GM10266 (cell line): ENCODE measurements at regions not wholly inside any gene's neighbourhood (a gene's known extent, or its start where the extent isn't known, plus 50 kb on each side); places are given as distances from the start of the nearest gene placed in this dataset.

Experiments
- DNase-seq: peaks from one replicate; pipeline ENCODE4 v3.0.0; 2012; ENCODE audit errors: extremely low spot score
- CTCF ChIP-seq: IDR thresholded peaks from 2 replicates; pipeline ENCODE4 v1.5.1; 2012; ENCODE audit warnings: mild to moderate bottlenecking, low read depth; ENCODE audit not compliant: control insufficient read depth, insufficient read depth; ENCODE audit errors: missing control alignments

- DNase-seq = no peak
- TF ChIP-seq CTCF = no peak
Observed at GRCh38 chr5:14066326-14066725, 76.8 kb upstream of the TRIO start.

GRCh38 chr5:14064841-14065240, 78.3 kb upstream of the TRIO start:
- TF ChIP-seq CTCF = no peak
- no peak for DNase-seq

GRCh38 chr5:14063691-14064090, 79.5 kb upstream of the TRIO start:
- no peak for TF ChIP-seq CTCF
- DNase-seq = no peak

- TF ChIP-seq CTCF = no peak
- no peak for DNase-seq
Observed at GRCh38 chr5:14063138-14063537, 80.0 kb upstream of the TRIO start.

GRCh38 chr5:14062178-14062577, 81.0 kb upstream of the TRIO start:
- DNase-seq = no peak
- TF ChIP-seq CTCF = no peak

- DNase-seq = no peak
- TF ChIP-seq CTCF = no peak
Observed at GRCh38 chr5:14061106-14061505, 82.0 kb upstream of the TRIO start.

GRCh38 chr5:14060218-14060617, 82.9 kb upstream of the TRIO start:
- DNase-seq = no peak
- TF ChIP-seq CTCF = no peak
